Subcutaneous abdominal adipose tissue (tissue), 5 donors: ENCODE measurements at regions not wholly inside any gene's neighbourhood (a gene's known extent, or its start where the extent isn't known, plus 50 kb on each side); places are given as distances from the start of the nearest gene placed in this dataset.

ENCODE experiments used
- H3K27ac ChIP-seq: one replicate; pipeline ENCODE4 v1.7.0; 2013; ENCODE audit warnings: low read depth, mild to moderate bottlenecking, inconsistent platforms, low read length, moderate library complexity
- H3K27me3 ChIP-seq, 5 donors: one replicate each; pipeline ENCODE4 v1.7.0; 2013; ENCODE audit warnings: low read length in 5 of 5, inconsistent platforms in 1 of 5; ENCODE audit not compliant: control insufficient read depth in 5 of 5, insufficient read depth in 4 of 5
- H3K36me3 ChIP-seq, 5 donors: one replicate each; pipeline ENCODE4 v1.7.0; 2013; ENCODE audit warnings: low read length in 5 of 5; ENCODE audit not compliant: control insufficient read depth in 5 of 5, insufficient read depth in 5 of 5
- H3K4me1 ChIP-seq, 5 donors: one replicate each; pipeline ENCODE4 v1.7.0; 2013; ENCODE audit warnings: low read length in 5 of 5, mild to moderate bottlenecking in 3 of 5, moderate library complexity in 1 of 5; ENCODE audit not compliant: control insufficient read depth in 5 of 5, insufficient read depth in 5 of 5
- H3K4me3 ChIP-seq, 5 donors: one replicate each; pipeline ENCODE4 v1.7.0; 2013; ENCODE audit warnings: low read length in 5 of 5, low read depth in 1 of 5
- H3K9ac ChIP-seq, 5 donors: one replicate each; pipeline ENCODE4 v1.7.0; 2013; ENCODE audit warnings: low read length in 5 of 5, mild to moderate bottlenecking in 4 of 5, moderate library complexity in 3 of 5
- H3K9me3 ChIP-seq, 5 donors: one replicate each; pipeline ENCODE4 v1.7.0; 2013; ENCODE audit warnings: low read length in 5 of 5; ENCODE audit not compliant: control insufficient read depth in 5 of 5
- donor health status: healthy.
- donor health status: healthy.
- donor health status: healthy.
- donor health status: healthy.
- donor health status: healthy.

DNA sequence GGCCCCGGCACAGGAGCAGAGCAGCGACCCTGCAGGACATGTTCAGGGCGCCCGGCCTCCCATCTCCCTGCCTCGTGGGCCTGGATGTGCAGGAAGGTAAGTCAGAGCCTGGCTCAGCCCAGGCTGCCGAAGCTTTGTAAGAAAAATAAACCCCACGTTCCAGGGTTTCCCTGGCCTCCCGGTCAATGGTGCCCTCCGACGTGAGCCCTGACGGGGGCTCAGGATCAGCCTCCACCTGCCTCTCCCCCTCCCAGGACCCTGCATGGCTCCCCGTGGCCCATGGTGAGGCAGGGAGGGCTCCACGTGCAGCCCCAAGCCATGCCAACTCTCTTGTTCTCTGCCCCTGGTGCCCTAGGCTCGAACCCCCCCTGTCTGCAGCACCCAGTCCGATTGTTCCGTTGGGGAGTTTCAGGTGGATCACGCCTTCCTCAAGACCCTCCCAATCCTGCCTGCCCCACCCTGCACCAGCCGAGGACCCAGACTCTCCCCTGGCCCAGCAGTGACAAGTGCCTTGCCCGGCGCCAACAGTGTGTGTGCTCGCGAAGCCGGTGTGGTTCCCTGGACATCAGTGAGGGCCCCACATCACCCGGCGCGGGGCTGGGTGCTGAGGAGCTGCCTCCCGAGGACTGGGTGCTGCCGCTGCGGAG is 73.2 kb downstream of the PDGFA start:
- H3K27me3 ChIP-seq = peaks cover 6 to 21% (median 11%) of the 10 kb centered on the region in 5 donors
- H3K9me3 ChIP-seq = peaks cover 0 to 4% (median 0%) of the 10 kb centered on the region in 5 donors
- no peak overlapping the region for H3K9ac ChIP-seq
- H3K4me1 ChIP-seq = peaks cover 0 to 5% (median 0%) of the 10 kb centered on the region in 5 donors
- no peaks in the 10 kb centered on the region for H3K36me3 ChIP-seq
- H3K27ac ChIP-seq = no peak overlapping the region
- no peak overlapping the region for H3K4me3 ChIP-seq
